CD14-positive monocyte (primary cell): ENCODE measurements at regions not wholly inside any gene's neighbourhood (a gene's known extent, or its start where the extent isn't known, plus 50 kb on each side); places are given as distances from the start of the nearest gene placed in this dataset. TPM values are rescaled to one million over a fixed set of nuclear protein-coding genes. Genes with fewer than 3 reads are reported as not detected.

Experiments
- DNase-seq, 3 donors: peaks; one replicate each; pipeline ENCODE4 v3.0.0-alpha.2; 2011 to 2022
- H2AFZ ChIP-seq: 2 replicates; pipeline ENCODE4 v1.6.0; 2012; ENCODE audit warnings: mild to moderate bottlenecking, low read depth, low read length, inconsistent platforms; ENCODE audit not compliant: insufficient read depth, poor library complexity, severe bottlenecking
- H3K27ac ChIP-seq, 2 donors: 1 replicate in 1 of 2; 2 replicates in 1 of 2; pipeline ENCODE4 v1.5.1; 2012 to 2013; ENCODE audit warnings: low read length in 2 of 2, control low read depth in 1 of 2, inconsistent platforms in 1 of 2, low read depth in 1 of 2, mild to moderate bottlenecking in 1 of 2
- H3K27me3 ChIP-seq, 2 donors: one replicate each; pipeline versions ENCODE4 v1.6.0 to v1.6.1; 2011 to 2013; ENCODE audit warnings: low read length in 2 of 2; ENCODE audit not compliant: control insufficient read depth in 2 of 2, insufficient read depth in 2 of 2
- H3K36me3 ChIP-seq, 2 donors: replicated peaks in 1 of 2; 1 replicate in 1 of 2; 2 replicates in 1 of 2; pipeline versions ENCODE4 v1.5.1 to v1.6.1; 2012 to 2013; ENCODE audit warnings: low read length in 2 of 2, control low read depth in 1 of 2, inconsistent platforms in 1 of 2, mild to moderate bottlenecking in 1 of 2; ENCODE audit not compliant: insufficient read depth in 2 of 2, control insufficient read depth in 1 of 2
- H3K4me1 ChIP-seq, 2 donors: 1 replicate in 1 of 2; 2 replicates in 1 of 2; pipeline versions ENCODE4 v1.5.1 to v1.6.1; 2012 to 2013; ENCODE audit warnings: low read length in 2 of 2, control low read depth in 1 of 2, inconsistent platforms in 1 of 2, mild to moderate bottlenecking in 1 of 2, moderate library complexity in 1 of 2; ENCODE audit not compliant: insufficient read depth in 2 of 2, control insufficient read depth in 1 of 2
- H3K4me2 ChIP-seq: replicated peaks from 2 replicates; pipeline ENCODE3; 2012; ENCODE audit warnings: low read length, moderate library complexity, mild to moderate bottlenecking; ENCODE audit not compliant: poor library complexity, severe bottlenecking; ENCODE audit errors: extremely low read depth
- H3K4me3 ChIP-seq, 3 experiments: fragments of 200-600 bp in 1 of 3; sonication (generic) in 1 of 3; replicated peaks in 1 of 3; 1 replicate in 2 of 3; 2 replicates in 1 of 3; pipeline ENCODE4 v1.5.1; 2011 to 2013; ENCODE audit warnings: low read length in 3 of 3, mild to moderate bottlenecking in 3 of 3, control low read depth in 2 of 3, low read depth in 2 of 3, inconsistent platforms in 1 of 3, moderate library complexity in 1 of 3
- H3K79me2 ChIP-seq: 2 replicates; pipeline ENCODE4 v1.6.0; 2012; ENCODE audit warnings: mild to moderate bottlenecking, control low read depth, inconsistent platforms, low read length, moderate library complexity; ENCODE audit not compliant: insufficient read depth
- H3K9ac ChIP-seq: 2 replicates; pipeline ENCODE4 v1.6.0; 2017; ENCODE audit warnings: low read length, mild to moderate bottlenecking; ENCODE audit not compliant: insufficient read depth, poor library complexity, severe bottlenecking
- H3K9me3 ChIP-seq, 2 donors: replicated peaks in 1 of 2; 1 replicate in 1 of 2; 2 replicates in 1 of 2; pipeline versions ENCODE4 v1.5.1 to v1.6.1; 2012 to 2013; ENCODE audit warnings: low read length in 2 of 2, control low read depth in 1 of 2; ENCODE audit not compliant: control insufficient read depth in 1 of 2, insufficient read depth in 1 of 2
- H4K20me1 ChIP-seq: 2 replicates; pipeline ENCODE4 v1.6.0; 2012; ENCODE audit warnings: mild to moderate bottlenecking, low read length, control low read depth, moderate library complexity; ENCODE audit not compliant: insufficient read depth
- H3K27ac Mint-ChIP-seq, 7 donors: one replicate each; pipeline ENCODE4 v1.8.0; 2020; ENCODE audit warnings: mild to moderate bottlenecking in 7 of 7, mixed read lengths in 7 of 7, moderate library complexity in 6 of 7, inconsistent platforms in 2 of 7
- H3K27me3 Mint-ChIP-seq, 3 donors: one replicate each; pipeline ENCODE4 v1.8.0; 2021 to 2022; ENCODE audit warnings: low read depth in 3 of 3, mild to moderate bottlenecking in 3 of 3, mixed read lengths in 3 of 3, moderate library complexity in 3 of 3, inconsistent platforms in 1 of 3
- H3K36me3 Mint-ChIP-seq, 2 donors: one replicate each; pipeline ENCODE4 v1.8.0; 2020; ENCODE audit warnings: mixed read lengths in 2 of 2, inconsistent platforms in 1 of 2, mild to moderate bottlenecking in 1 of 2
- H3K4me1 Mint-ChIP-seq: one replicate; pipeline ENCODE4 v1.8.0; 2020; ENCODE audit warnings: mild to moderate bottlenecking, mixed read lengths
- H3K4me3 Mint-ChIP-seq, 2 donors: one replicate each; pipeline ENCODE4 v1.8.0; 2020; ENCODE audit warnings: mild to moderate bottlenecking in 2 of 2, mixed read lengths in 2 of 2, moderate library complexity in 1 of 2
- H3K9me3 Mint-ChIP-seq, 7 donors: one replicate each; pipeline ENCODE4 v1.8.0; 2020 to 2022; ENCODE audit warnings: mixed read lengths in 7 of 7, mild to moderate bottlenecking in 6 of 7, moderate library complexity in 6 of 7, inconsistent platforms in 2 of 7
- CTCF ChIP-seq: fragments of 200-600 bp; IDR thresholded peaks from one replicate; pipeline ENCODE4 v1.8.0; 2022; ENCODE audit warnings: antibody characterized with exemption, mild to moderate bottlenecking
- WGBS: methylation state at CpG from one replicate; pipeline ENCODE4 v1.1.5; 2013; ENCODE audit warnings: missing lambda C conversion rate; ENCODE audit not compliant: insufficient coverage; 5-methylcytosine and 5-hydroxymethylcytosine counted together
- intact Hi-C, 2 donors: fragments of 100-400 bp; cut with micrococcal nuclease; formaldehyde crosslinking; loops; one replicate each; pipeline versions ENCODE4 v1.15.0 to v1.15.1; 2023
- small RNA-seq: library from RNA; depleted of rRNA; stranded (forward); fragments of <200 nt; gene quantifications from one replicate; pipeline ENCODE3, GENCODE V24; 2012; ENCODE audit warnings: low read depth; ENCODE audit not compliant: insufficient read length

- no peaks in the 10 kb centered on the region for H3K4me1 ChIP-seq
- WGBS, result 71% methylated on average over 2 of the region's 4 CpGs
- no peak overlapping the region for H3K4me3 ChIP-seq
- H3K36me3 ChIP-seq, result no peaks in the 10 kb centered on the region
- H3K36me3 Mint-ChIP-seq, result no peaks in the 10 kb centered on the region
- no peaks in the 10 kb centered on the region for H3K9me3 ChIP-seq
- H3K27ac ChIP-seq, result no peak overlapping the region
- H3K4me3 Mint-ChIP-seq, result no peak overlapping the region
- H3K9ac ChIP-seq, result no peak overlapping the region
- peaks cover 0 to 2% (median 0%) of the 10 kb centered on the region in 7 donors for H3K9me3 Mint-ChIP-seq
- no peaks in the 10 kb centered on the region for H4K20me1 ChIP-seq
- H3K27ac Mint-ChIP-seq, result no peak overlapping the region
- no peaks in the 10 kb centered on the region for H3K79me2 ChIP-seq
- no peak overlapping the region for H3K4me2 ChIP-seq
- TF ChIP-seq CTCF, result no peak
- no peak for DNase-seq
- intact Hi-C loops, result no loop called here
- H3K27me3 Mint-ChIP-seq, result peaks cover 0 to 3% (median 2%) of the 10 kb centered on the region in 3 donors
- H3K27me3 ChIP-seq, result no peaks in the 10 kb centered on the region
- H2AFZ ChIP-seq, result no peak overlapping the region
- no peaks in the 10 kb centered on the region for H3K4me1 Mint-ChIP-seq
Observed at GRCh38 chr9:12640866-12641636, 52.1 kb upstream of the TYRP1 start.

Small RNA genes lying in the stretch of these regions (small RNA-seq; reads per million reads assigned to genes)
- not detected for gene AL161788.1
- not detected for gene AL162413.1
- gene AL592227.1, result not detected
- not detected for gene RNU2-47P
